IMR-90 (cell line): ENCODE measurements at regions not wholly inside any gene's neighbourhood (a gene's known extent, or its start where the extent isn't known, plus 50 kb on each side); places are given as distances from the start of the nearest gene placed in this dataset.

Source experiments
- ATAC-seq: fragments of 200-7000 bp; cut with Tn5 transposase; 2 replicates; pipeline ENCODE4 v1.9.1; 2020; ENCODE audit warnings: low read depth, mild to moderate bottlenecking, moderate library complexity
- BruUV-seq: library from RNA; stranded (reverse); fragments of 400-500 nt; replicated peaks from 2 replicates; lab custom pipeline; 2021; lab: Mats Ljungman, UMichigan
- CTCF ChIA-PET: fragments of 300-600 bp; formaldehyde crosslinking; extraction: SDS; loops from one replicate; lab custom pipeline; 2021; ENCODE audit warnings: antibody characterized with exemption; lab: Yijun Ruan, JAX
- POLR2A ChIA-PET: fragments of 300-600 bp; sonication (Branson Sonifier 250); formaldehyde crosslinking; loops from one replicate; lab custom pipeline; 2022; ENCODE audit warnings: antibody characterized with exemption; ENCODE audit not compliant: unreplicated experiment; lab: Charles Lee
- DNase-seq: peaks from one replicate; pipeline ENCODE4 v3.0.0; 2013
- H2AFZ ChIP-seq: replicated peaks from 2 replicates; pipeline ENCODE3; 2013; ENCODE audit warnings: low read length, mild to moderate bottlenecking; ENCODE audit not compliant: poor library complexity
- H2AK5ac ChIP-seq: 2 replicates; pipeline ENCODE4 v1.6.1; 2013; ENCODE audit warnings: low read depth, low read length, inconsistent platforms
- H2AK9ac ChIP-seq: replicated peaks from 2 replicates; pipeline ENCODE3; 2013; ENCODE audit warnings: mild to moderate bottlenecking, low read depth, low read length, moderate library complexity; ENCODE audit not compliant: poor library complexity
- H2BK120ac ChIP-seq: 2 replicates; pipeline ENCODE4 v1.6.1; 2013; ENCODE audit warnings: low read depth, low read length, inconsistent platforms
- H2BK15ac ChIP-seq: 3 replicates; pipeline ENCODE4 v1.6.1; 2013; ENCODE audit warnings: low read depth, low read length, inconsistent platforms
- H2BK20ac ChIP-seq: 2 replicates; pipeline ENCODE4 v1.6.1; 2013; ENCODE audit warnings: low read depth, mild to moderate bottlenecking, inconsistent platforms, low read length, moderate library complexity
- H2BK5ac ChIP-seq: 2 replicates; pipeline ENCODE4 v1.6.1; 2013; ENCODE audit warnings: mild to moderate bottlenecking, low read depth, low read length, inconsistent platforms; ENCODE audit not compliant: poor library complexity, severe bottlenecking
- H3K14ac ChIP-seq: replicated peaks from 2 replicates; pipeline ENCODE4 v1.6.1; 2013; ENCODE audit warnings: low read depth, low read length, inconsistent platforms
- H3K18ac ChIP-seq: 2 replicates; pipeline ENCODE4 v1.6.1; 2013; ENCODE audit warnings: low read depth, low read length, control low read depth
- H3K23ac ChIP-seq: 2 replicates; pipeline ENCODE4 v1.6.1; 2013; ENCODE audit warnings: low read depth, low read length, inconsistent platforms
- H3K27ac ChIP-seq: 2 replicates; pipeline ENCODE4 v1.5.1; 2013; ENCODE audit warnings: mild to moderate bottlenecking, control low read depth, low read length; ENCODE audit not compliant: insufficient read depth
- H3K27me3 ChIP-seq: 2 replicates; pipeline ENCODE4 v1.6.1; 2013; ENCODE audit warnings: low read length; ENCODE audit not compliant: control insufficient read depth, insufficient read depth
- H3K36me3 ChIP-seq: 2 replicates; pipeline ENCODE4 v1.6.1; 2013; ENCODE audit warnings: low read length, mixed read lengths; ENCODE audit not compliant: control insufficient read depth, insufficient read depth
- H3K4ac ChIP-seq: 2 replicates; pipeline ENCODE4 v1.6.1; 2013; ENCODE audit warnings: low read depth, low read length, inconsistent platforms
- H3K4me1 ChIP-seq: 2 replicates; pipeline ENCODE4 v1.6.1; 2013; ENCODE audit warnings: low read length, mixed read lengths; ENCODE audit not compliant: control insufficient read depth, insufficient read depth
- H3K4me2 ChIP-seq: 2 replicates; pipeline ENCODE4 v1.6.1; 2013; ENCODE audit warnings: low read depth, mild to moderate bottlenecking, control low read depth, low read length, moderate library complexity
- H3K4me3 ChIP-seq: 2 replicates; pipeline ENCODE4 v1.5.1; 2013; ENCODE audit warnings: low read depth, mild to moderate bottlenecking, control low read depth, low read length, moderate library complexity; ENCODE audit not compliant: insufficient read depth
- H3K56ac ChIP-seq: 2 replicates; pipeline ENCODE4 v1.6.1; 2013; ENCODE audit warnings: low read length, inconsistent platforms; ENCODE audit not compliant: insufficient read depth; ENCODE audit errors: extremely low read depth
- H3K79me1 ChIP-seq, 2 experiments: 2 replicates each; pipeline ENCODE4 v1.6.1; 2013; ENCODE audit warnings: low read length in 2 of 2, inconsistent platforms in 1 of 2, low read depth in 1 of 2
- H3K9ac ChIP-seq: 2 replicates; pipeline ENCODE4 v1.6.1; 2013; ENCODE audit warnings: low read depth, low read length, control low read depth
- H3K9me1 ChIP-seq: 2 replicates; pipeline ENCODE4 v1.6.1; 2013; ENCODE audit warnings: low read length, inconsistent platforms; ENCODE audit not compliant: insufficient read depth
- H3K9me3 ChIP-seq: 2 replicates; pipeline ENCODE4 v1.6.1; 2013; ENCODE audit warnings: low read length; ENCODE audit not compliant: control insufficient read depth, insufficient read depth
- H4K20me1 ChIP-seq: 2 replicates; pipeline ENCODE4 v1.6.1; 2013; ENCODE audit warnings: low read length, inconsistent platforms; ENCODE audit not compliant: insufficient read depth
- H4K5ac ChIP-seq: 2 replicates; pipeline ENCODE4 v1.6.1; 2013; ENCODE audit warnings: mild to moderate bottlenecking, low read depth, low read length, control low read depth
- H4K8ac ChIP-seq, 2 experiments: 2 replicates each; pipeline ENCODE4 v1.6.1; 2013; ENCODE audit warnings: low read depth in 2 of 2, low read length in 2 of 2, control low read depth in 1 of 2, inconsistent platforms in 1 of 2
- H4K91ac ChIP-seq: 2 replicates; pipeline ENCODE4 v1.6.1; 2013; ENCODE audit warnings: low read depth, low read length, inconsistent platforms; ENCODE audit not compliant: insufficient read depth
- BHLHE40 ChIP-seq: fragments of 150-350 bp; IDR thresholded peaks from 2 replicates; pipeline ENCODE4 v1.6.1; 2016; ENCODE audit warnings: mild to moderate bottlenecking, low read depth, low read length
- CEBPB ChIP-seq: IDR thresholded peaks from 2 replicates; pipeline ENCODE4 v1.6.1; 2012; ENCODE audit warnings: low read depth, low read length, improper control_type of control experiment
- CHD1 ChIP-seq: IDR thresholded peaks from 2 replicates; pipeline ENCODE4 v1.6.1; 2012; ENCODE audit warnings: low read depth, low read length, improper control_type of control experiment
- CTCF ChIP-seq: conservative IDR thresholded peaks from 2 replicates; pipeline ENCODE4 v1.5.1; 2012; ENCODE audit warnings: mild to moderate bottlenecking, low read depth, low read length, improper control_type of control experiment
- FOS ChIP-seq: fragments of 150-350 bp; IDR thresholded peaks from 2 replicates; pipeline ENCODE4 v1.6.1; 2016; ENCODE audit warnings: low read depth, low read length
- MAFK ChIP-seq: IDR thresholded peaks from 2 replicates; pipeline ENCODE4 v1.6.1; 2012; ENCODE audit warnings: low read depth, low read length, improper control_type of control experiment
- MAZ ChIP-seq: IDR thresholded peaks from 2 replicates; pipeline ENCODE4 v1.6.1; 2012; ENCODE audit warnings: low read depth, mild to moderate bottlenecking, low read length, improper control_type of control experiment, moderate library complexity, borderline replicate concordance
- MXI1 ChIP-seq: IDR thresholded peaks from 2 replicates; pipeline ENCODE4 v1.6.1; 2012; ENCODE audit warnings: low read depth, mild to moderate bottlenecking, low read length, moderate library complexity, borderline replicate concordance
- POLR2A ChIP-seq: IDR thresholded peaks from 2 replicates; pipeline ENCODE4 v1.6.1; 2012; ENCODE audit warnings: mild to moderate bottlenecking, low read depth, low read length
- RFX5 ChIP-seq: IDR thresholded peaks from 2 replicates; pipeline ENCODE4 v1.8.0; 2012; ENCODE audit warnings: low read depth, mild to moderate bottlenecking, low read length, moderate library complexity
- SMC3 ChIP-seq: fragments of 150-350 bp; IDR thresholded peaks from 2 replicates; pipeline ENCODE4 v1.6.1; 2016; ENCODE audit warnings: low read depth, mild to moderate bottlenecking, antibody characterized with exemption, low read length, moderate library complexity
- WGBS, 2 experiments: methylation state at CpG; one replicate each; pipeline versions ENCODE4 v1.1.5 to v1.1.7; 2013; ENCODE audit warnings: missing lambda C conversion rate in 2 of 2; ENCODE audit not compliant: insufficient read length in 1 of 2; ENCODE audit errors: extremely low coverage in 2 of 2; 5-methylcytosine and 5-hydroxymethylcytosine counted together
- dilution Hi-C: fragments of 300-500 bp; cut with HindIII; formaldehyde crosslinking; loops from one replicate; pipeline ENCODE4 v1.14.3; 2018; ENCODE audit warnings: low sequenced_read_pairs; ENCODE audit not compliant: unreplicated experiment
- in situ Hi-C: fragments of 300-500 bp; cut with MboI; formaldehyde crosslinking; loops from 3 replicates; pipeline ENCODE4 v1.14.3; 2019; ENCODE audit warnings: low sequenced_read_pairs, inconsistent platforms, mixed read lengths
- intact Hi-C: fragments of 100-400 bp; cut with micrococcal nuclease; formaldehyde crosslinking; loops from 2 replicates; pipeline ENCODE4 v1.10.0; 2022
- TF ChIP-seq, protein P1 (sequence below): fragments of 150-350 bp; IDR thresholded peaks from 2 replicates; pipeline ENCODE4 v1.6.1; 2017; ENCODE audit warnings: mild to moderate bottlenecking, antibody characterized with exemption, low read length, low read depth
- TF ChIP-seq, protein P2 (sequence below): fragments of 150-350 bp; IDR thresholded peaks from 2 replicates; pipeline ENCODE4 v1.6.1; 2016; ENCODE audit warnings: low read depth, mild to moderate bottlenecking, low read length, moderate library complexity, borderline replicate concordance

DNA sequence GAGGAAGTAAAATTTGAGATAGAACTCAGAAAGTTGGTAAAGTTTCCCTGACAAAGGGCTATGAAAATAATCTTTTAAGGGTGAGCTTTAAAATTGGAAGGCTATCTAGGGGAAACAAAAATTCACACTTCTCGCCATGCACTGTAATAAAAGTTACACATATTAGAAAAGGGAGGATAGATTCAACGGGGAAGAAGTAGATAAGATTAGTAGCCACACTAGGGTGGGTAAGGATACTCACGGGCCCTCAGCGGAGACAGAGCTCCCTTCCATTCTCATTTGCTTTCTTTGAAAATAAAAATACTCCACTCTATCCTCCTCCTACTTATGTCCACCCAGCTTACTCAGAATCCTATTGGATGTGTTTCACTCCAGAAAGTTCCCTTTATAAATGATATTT is 691.3 kb upstream of the NR2F2 start:
- no CpG with 5 or more reads among the region's 4 CpGs for WGBS, 2 experiments
- no TSS peak for BruUV-seq

More for the DNA sequence above, 691.3 kb upstream of the NR2F2 start:
- Histone ChIP-seq H3K14ac (no peak overlapping the region), H2AFZ (no peak overlapping the region), H2AK9ac (no peak overlapping the region), H4K20me1 (no peaks in the 10 kb centered on the region), H3K4me1 (no peaks in the 10 kb centered on the region), H3K9me1 (no peaks in the 10 kb centered on the region), H3K23ac (no peak overlapping the region), H2BK120ac (no peak overlapping the region), H2BK20ac (no peak overlapping the region), H3K4me3 (no peak overlapping the region), H2BK15ac (no peak overlapping the region), H3K4ac (no peak overlapping the region), H4K8ac (no peak overlapping the region), H2BK5ac (no peak overlapping the region), H3K36me3 (no peaks in the 10 kb centered on the region), H3K18ac (no peak overlapping the region), H3K27me3 (no peaks in the 10 kb centered on the region), H3K4me2 (no peak overlapping the region), H3K9me3 (no peaks in the 10 kb centered on the region), H4K5ac (no peak overlapping the region), H3K79me1 (no peaks in the 10 kb centered on the region), H2AK5ac (no peak overlapping the region), H3K56ac (no peak overlapping the region), H3K27ac (no peak overlapping the region), H3K9ac (no peak overlapping the region), H4K91ac (no peak overlapping the region)
- ATAC-seq (no peak), DNase-seq (no peak)
- ChIA-PET POLR2A (no interaction called here), CTCF (no interaction called here)
- in situ Hi-C loops: no loop called here
- TF ChIP-seq CHD1: no peak
- no peak for TF ChIP-seq BHLHE40
- no peak for TF ChIP-seq RFX5
- no peak for TF ChIP-seq MAFK
- no peak for TF ChIP-seq FOS
- TF ChIP-seq MXI1: no peak
- TF ChIP-seq, protein P1, sequence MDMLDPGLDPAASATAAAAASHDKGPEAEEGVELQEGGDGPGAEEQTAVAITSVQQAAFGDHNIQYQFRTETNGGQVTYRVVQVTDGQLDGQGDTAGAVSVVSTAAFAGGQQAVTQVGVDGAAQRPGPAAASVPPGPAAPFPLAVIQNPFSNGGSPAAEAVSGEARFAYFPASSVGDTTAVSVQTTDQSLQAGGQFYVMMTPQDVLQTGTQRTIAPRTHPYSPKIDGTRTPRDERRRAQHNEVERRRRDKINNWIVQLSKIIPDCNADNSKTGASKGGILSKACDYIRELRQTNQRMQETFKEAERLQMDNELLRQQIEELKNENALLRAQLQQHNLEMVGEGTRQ: no peak
- TF ChIP-seq MAZ: no peak
- TF ChIP-seq, protein P2, sequence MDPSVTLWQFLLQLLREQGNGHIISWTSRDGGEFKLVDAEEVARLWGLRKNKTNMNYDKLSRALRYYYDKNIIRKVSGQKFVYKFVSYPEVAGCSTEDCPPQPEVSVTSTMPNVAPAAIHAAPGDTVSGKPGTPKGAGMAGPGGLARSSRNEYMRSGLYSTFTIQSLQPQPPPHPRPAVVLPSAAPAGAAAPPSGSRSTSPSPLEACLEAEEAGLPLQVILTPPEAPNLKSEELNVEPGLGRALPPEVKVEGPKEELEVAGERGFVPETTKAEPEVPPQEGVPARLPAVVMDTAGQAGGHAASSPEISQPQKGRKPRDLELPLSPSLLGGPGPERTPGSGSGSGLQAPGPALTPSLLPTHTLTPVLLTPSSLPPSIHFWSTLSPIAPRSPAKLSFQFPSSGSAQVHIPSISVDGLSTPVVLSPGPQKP: no peak
- TF ChIP-seq CTCF: no peak
- no peak for TF ChIP-seq CEBPB
- TF ChIP-seq POLR2A: no peak
- no peak for TF ChIP-seq SMC3
- dilution Hi-C loops: no loop called here
- intact Hi-C loops: no loop called here
